ENCODE measurements at regions not wholly inside any gene's neighbourhood (a gene's known extent, or its start where the extent isn't known, plus 50 kb on each side); places are given as distances from the start of the nearest gene placed in this dataset.

DNA sequence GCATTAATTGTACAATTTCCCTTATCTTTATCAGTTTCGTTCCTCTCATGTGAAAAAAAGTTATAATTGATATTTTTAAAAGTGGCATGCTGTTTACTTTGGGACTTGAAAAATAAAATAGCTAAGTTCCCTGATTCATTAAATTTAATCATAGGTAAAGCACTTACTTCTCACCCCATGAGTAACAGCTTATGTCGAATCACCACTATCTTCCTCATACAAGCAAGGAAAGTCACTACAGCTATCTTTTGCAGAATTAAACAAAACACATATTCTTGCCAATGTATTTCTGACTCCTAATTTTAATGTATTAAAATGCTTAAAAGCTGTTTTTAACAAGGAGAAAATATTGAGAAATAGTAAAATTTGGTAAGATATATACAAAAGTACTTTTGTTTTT, 832.4 kb upstream of the PCDH10 start:
- H3K4me1 Mint-ChIP-seq (ENCODE audit: low read depth): no peaks in the 10 kb centered on the region
- H3K27me3 Mint-ChIP-seq (ENCODE audit: low read depth): no peaks in the 10 kb centered on the region
- peaks cover 3% of the 10 kb centered on the region for H3K9me3 Mint-ChIP-seq (ENCODE audit: low read depth)
- no peak for DNase-seq (ENCODE audit: low spot score)
- no peaks in the 10 kb centered on the region for H3K36me3 Mint-ChIP-seq (ENCODE audit: low read depth)
- no peak overlapping the region for H3K4me3 Mint-ChIP-seq (ENCODE audit: unreplicated experiment)
- TF ChIP-seq, protein P1, sequence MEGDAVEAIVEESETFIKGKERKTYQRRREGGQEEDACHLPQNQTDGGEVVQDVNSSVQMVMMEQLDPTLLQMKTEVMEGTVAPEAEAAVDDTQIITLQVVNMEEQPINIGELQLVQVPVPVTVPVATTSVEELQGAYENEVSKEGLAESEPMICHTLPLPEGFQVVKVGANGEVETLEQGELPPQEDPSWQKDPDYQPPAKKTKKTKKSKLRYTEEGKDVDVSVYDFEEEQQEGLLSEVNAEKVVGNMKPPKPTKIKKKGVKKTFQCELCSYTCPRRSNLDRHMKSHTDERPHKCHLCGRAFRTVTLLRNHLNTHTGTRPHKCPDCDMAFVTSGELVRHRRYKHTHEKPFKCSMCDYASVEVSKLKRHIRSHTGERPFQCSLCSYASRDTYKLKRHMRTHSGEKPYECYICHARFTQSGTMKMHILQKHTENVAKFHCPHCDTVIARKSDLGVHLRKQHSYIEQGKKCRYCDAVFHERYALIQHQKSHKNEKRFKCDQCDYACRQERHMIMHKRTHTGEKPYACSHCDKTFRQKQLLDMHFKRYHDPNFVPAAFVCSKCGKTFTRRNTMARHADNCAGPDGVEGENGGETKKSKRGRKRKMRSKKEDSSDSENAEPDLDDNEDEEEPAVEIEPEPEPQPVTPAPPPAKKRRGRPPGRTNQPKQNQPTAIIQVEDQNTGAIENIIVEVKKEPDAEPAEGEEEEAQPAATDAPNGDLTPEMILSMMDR (IDR thresholded peaks at IDR 0.05): no peak
- no peak overlapping the region for H3K27ac Mint-ChIP-seq (ENCODE audit: unreplicated experiment)

DNA sequence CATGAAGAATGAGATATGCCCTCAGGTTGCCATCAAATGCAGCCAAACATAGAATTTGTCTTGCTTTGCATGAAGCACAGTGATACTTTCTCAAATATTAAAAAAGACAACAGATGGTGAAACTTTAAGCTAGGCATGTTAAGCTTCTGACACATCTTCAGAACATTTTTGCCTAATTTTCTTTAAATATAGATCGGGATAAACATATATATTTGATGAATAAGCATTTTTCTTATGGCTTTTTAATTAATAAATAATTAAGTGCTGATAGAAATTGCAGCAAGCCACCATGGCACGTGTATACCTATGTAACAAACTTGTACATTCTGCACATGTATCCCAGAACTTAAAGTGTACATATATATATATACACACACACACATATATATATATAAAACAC, 831.2 kb upstream of the PCDH10 start:
- no peaks in the 10 kb centered on the region for H3K27me3 Mint-ChIP-seq (ENCODE audit: low read depth)
- peaks cover 6% of the 10 kb centered on the region for H3K9me3 Mint-ChIP-seq (ENCODE audit: low read depth)
- H3K36me3 Mint-ChIP-seq (ENCODE audit: low read depth): no peaks in the 10 kb centered on the region
- no peak overlapping the region for H3K4me3 Mint-ChIP-seq (ENCODE audit: unreplicated experiment)
- no peak for DNase-seq (ENCODE audit: low spot score)
- no peak overlapping the region for H3K27ac Mint-ChIP-seq (ENCODE audit: unreplicated experiment)
- TF ChIP-seq, protein P1 (IDR thresholded peaks at IDR 0.05): no peak
- H3K4me1 Mint-ChIP-seq (ENCODE audit: low read depth): no peaks in the 10 kb centered on the region

DNA sequence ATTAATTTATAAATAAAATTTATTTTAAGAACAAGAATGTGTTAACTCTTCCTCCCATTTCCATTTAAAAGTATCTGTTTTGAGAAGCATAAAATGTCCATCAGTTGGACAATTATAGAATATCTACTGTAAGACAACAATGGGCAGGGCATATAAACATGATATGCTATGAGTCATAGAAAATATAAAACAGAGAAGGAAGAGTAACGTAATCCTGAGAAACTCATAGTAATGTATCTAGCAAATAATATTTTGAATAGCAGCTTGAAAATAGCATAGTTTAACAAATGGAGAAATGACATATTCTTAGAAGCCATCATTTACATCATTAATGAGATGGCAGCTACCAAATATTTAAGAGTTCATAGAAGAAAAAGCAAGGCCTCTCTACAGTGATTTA, 820.3 kb upstream of the PCDH10 start:
- Mint-ChIP-seq H3K36me3 (ENCODE audit: low read depth) (peaks cover 1% of the 10 kb centered on the region), H3K4me1 (ENCODE audit: low read depth) (peaks cover 9% of the 10 kb centered on the region), H3K27me3 (ENCODE audit: low read depth) (peaks cover 2% of the 10 kb centered on the region), H3K27ac (ENCODE audit: unreplicated experiment) (no peak overlapping the region), H3K9me3 (ENCODE audit: low read depth) (no peaks in the 10 kb centered on the region), H3K4me3 (ENCODE audit: unreplicated experiment) (no peak overlapping the region)
- TF ChIP-seq, protein P1 (IDR thresholded peaks at IDR 0.05): no peak
- no peak for DNase-seq (ENCODE audit: low spot score)

DNA sequence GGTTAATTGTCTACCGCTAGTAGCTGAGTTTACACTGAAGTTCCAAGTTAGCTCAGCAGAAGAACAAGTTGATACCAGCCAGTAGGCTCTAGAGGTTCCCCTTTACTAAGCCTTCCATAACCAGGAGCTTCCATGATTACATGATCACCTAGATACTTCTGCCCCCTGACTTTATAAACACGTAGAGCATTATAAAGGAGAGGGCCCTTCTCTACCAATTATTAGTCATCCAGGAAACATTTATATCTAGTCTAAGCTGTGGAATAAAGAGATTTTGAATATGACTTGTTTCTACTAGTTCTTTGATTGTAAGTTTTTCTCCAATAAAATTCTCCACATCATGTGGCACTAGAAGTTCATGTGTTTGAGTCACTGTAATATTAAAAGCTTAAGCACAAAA, 818.1 kb upstream of the PCDH10 start:
- no peak overlapping the region for H3K4me3 Mint-ChIP-seq (ENCODE audit: unreplicated experiment)
- peaks cover 2% of the 10 kb centered on the region for H3K27me3 Mint-ChIP-seq (ENCODE audit: low read depth)
- peaks cover 1% of the 10 kb centered on the region for H3K36me3 Mint-ChIP-seq (ENCODE audit: low read depth)
- DNase-seq (ENCODE audit: low spot score): no peak
- peaks cover 10% of the 10 kb centered on the region for H3K4me1 Mint-ChIP-seq (ENCODE audit: low read depth)
- H3K9me3 Mint-ChIP-seq (ENCODE audit: low read depth): no peaks in the 10 kb centered on the region
- no peak overlapping the region for H3K27ac Mint-ChIP-seq (ENCODE audit: unreplicated experiment)
- TF ChIP-seq, protein P1 (IDR thresholded peaks at IDR 0.05): no peak

DNA sequence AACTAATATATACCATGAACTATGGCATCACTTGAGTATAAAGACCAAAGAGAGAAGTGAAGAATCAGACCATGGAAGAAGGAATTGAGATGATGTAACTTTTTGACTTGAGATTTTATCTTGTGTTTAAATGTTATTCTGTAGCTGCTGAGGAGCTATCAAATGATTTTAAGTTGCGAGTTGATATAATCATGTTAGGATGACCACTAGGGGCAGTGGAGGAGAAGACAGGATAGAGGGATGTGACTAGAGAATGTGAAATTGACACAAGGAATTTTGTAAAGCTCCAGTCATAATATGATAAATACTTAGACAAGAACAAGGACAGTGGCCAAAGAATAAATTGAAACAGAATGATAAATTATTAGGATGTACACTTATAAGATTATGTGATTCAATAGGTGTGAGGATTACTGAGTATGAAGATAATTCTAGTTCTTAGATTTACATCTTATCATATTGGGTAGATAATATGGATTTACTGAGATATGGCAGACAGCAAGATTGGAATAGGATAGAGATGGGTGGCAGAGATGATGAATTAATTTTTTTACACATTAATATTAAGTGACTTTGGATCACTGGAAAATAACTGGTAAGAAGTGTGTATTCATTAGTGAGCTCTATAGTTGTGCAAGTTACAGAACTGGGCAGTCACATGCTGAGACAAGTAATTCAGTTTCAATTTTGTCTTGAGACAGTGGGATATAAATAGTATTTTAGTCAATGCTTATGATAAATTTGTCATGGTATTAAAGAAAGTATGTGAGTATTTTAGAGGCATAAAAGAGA, 816.0 kb upstream of the PCDH10 start:
- H3K4me1 Mint-ChIP-seq (ENCODE audit: low read depth): peaks cover 10% of the 10 kb centered on the region
- DNase-seq (ENCODE audit: low spot score): no peak

More for the DNA sequence above, 816.0 kb upstream of the PCDH10 start:
- TF ChIP-seq, protein P1 (IDR thresholded peaks at IDR 0.05): peak; percentile 71
- H3K4me3 Mint-ChIP-seq (ENCODE audit: unreplicated experiment): no peak overlapping the region
- no peaks in the 10 kb centered on the region for H3K9me3 Mint-ChIP-seq (ENCODE audit: low read depth)
- H3K27me3 Mint-ChIP-seq (ENCODE audit: low read depth): no peaks in the 10 kb centered on the region
- H3K36me3 Mint-ChIP-seq (ENCODE audit: low read depth): no peaks in the 10 kb centered on the region
- no peak overlapping the region for H3K27ac Mint-ChIP-seq (ENCODE audit: unreplicated experiment)
